Keratinocyte (primary cell): ENCODE measurements at regions not wholly inside any gene's neighbourhood (a gene's known extent, or its start where the extent isn't known, plus 50 kb on each side); places are given as distances from the start of the nearest gene placed in this dataset.

Source experiments
- DNase-seq: peaks from one replicate; pipeline ENCODE4 v3.0.0-alpha.2; 2011; ENCODE audit warnings: low read depth, missing footprints, low spot score
- FAIRE-seq: peaks from 2 replicates; lab custom pipeline; 2011; peaks lifted over from hg19 to GRCh38; lab: Jason Lieb, UNC
- H2AFZ ChIP-seq: 2 replicates; pipeline ENCODE4 v1.6.0; 2012; ENCODE audit warnings: low read length, control low read depth, inconsistent platforms; ENCODE audit not compliant: control insufficient read depth
- H3K27ac ChIP-seq: 2 replicates; pipeline ENCODE4 v1.5.1; 2011; ENCODE audit warnings: low read length; ENCODE audit not compliant: control insufficient read depth, insufficient read depth
- H3K27me3 ChIP-seq: 3 replicates; pipeline ENCODE4 v1.6.0; 2011; ENCODE audit warnings: low read length; ENCODE audit not compliant: control insufficient read depth, insufficient read depth; ENCODE audit errors: extremely low read depth
- H3K36me3 ChIP-seq, 2 experiments: 2 replicates in 1 of 2; 3 replicates in 1 of 2; pipeline ENCODE4 v1.5.1; 2011; ENCODE audit warnings: low read length in 2 of 2, mild to moderate bottlenecking in 1 of 2; ENCODE audit not compliant: control insufficient read depth in 2 of 2, insufficient read depth in 2 of 2; ENCODE audit errors: extremely low read depth in 1 of 2
- H3K4me1 ChIP-seq: 3 replicates; pipeline ENCODE4 v1.5.1; 2011; ENCODE audit warnings: low read length; ENCODE audit not compliant: control insufficient read depth, insufficient read depth; ENCODE audit errors: extremely low read depth
- H3K4me2 ChIP-seq: 3 replicates; pipeline ENCODE4 v1.6.0; 2011; ENCODE audit warnings: low read depth, low read length; ENCODE audit not compliant: control insufficient read depth, insufficient read depth; ENCODE audit errors: extremely low read depth
- H3K4me3 ChIP-seq, 3 experiments: fragments of 200-600 bp in 1 of 3; sonication (generic) in 1 of 3; 2 replicates in 2 of 3; 3 replicates in 1 of 3; pipeline ENCODE4 v1.5.1; 2011 to 2016; ENCODE audit warnings: low read length in 3 of 3, mild to moderate bottlenecking in 3 of 3, control low read depth in 2 of 3, inconsistent platforms in 1 of 3, low read depth in 1 of 3, mixed read lengths in 1 of 3, mixed run types in 1 of 3, moderate library complexity in 1 of 3; ENCODE audit not compliant: control insufficient read depth in 2 of 3, insufficient read depth in 2 of 3; ENCODE audit errors: extremely low read depth in 1 of 3
- H3K79me2 ChIP-seq: 2 replicates; pipeline ENCODE4 v1.6.0; 2012; ENCODE audit warnings: low read length; ENCODE audit not compliant: control insufficient read depth, insufficient read depth
- H3K9ac ChIP-seq: 3 replicates; pipeline ENCODE4 v1.6.0; 2011; ENCODE audit warnings: low read length; ENCODE audit not compliant: control insufficient read depth, insufficient read depth; ENCODE audit errors: extremely low read depth
- H3K9me1 ChIP-seq: 3 replicates; pipeline ENCODE4 v1.6.0; 2011; ENCODE audit warnings: low read length; ENCODE audit not compliant: control insufficient read depth, insufficient read depth; ENCODE audit errors: extremely low read depth
- H3K9me3 ChIP-seq: 2 replicates; pipeline ENCODE4 v1.5.1; 2012; ENCODE audit warnings: low read depth, low read length; ENCODE audit not compliant: control insufficient read depth
- H4K20me1 ChIP-seq: 3 replicates; pipeline ENCODE4 v1.6.0; 2011; ENCODE audit warnings: low read length; ENCODE audit not compliant: control insufficient read depth, insufficient read depth; ENCODE audit errors: extremely low read depth
- EZH2 ChIP-seq: IDR thresholded peaks from one replicate; pipeline ENCODE4 v1.6.1; 2012; ENCODE audit warnings: inconsistent platforms, mild to moderate bottlenecking, low read length, moderate library complexity
- dilution Hi-C: fragments of 300-500 bp; cut with MboI; formaldehyde crosslinking; loops from one replicate; pipeline ENCODE4 v1.7.0; 2020; ENCODE audit warnings: low sequenced_read_pairs; ENCODE audit not compliant: extremely low pct_ligation_motif_present
- TF ChIP-seq, protein P1 (sequence below), 3 experiments: IDR thresholded peaks in 1 of 3; conservative IDR thresholded peaks in 1 of 3; optimal IDR thresholded peaks in 1 of 3; 2 replicates in 2 of 3; 3 replicates in 1 of 3; pipeline versions ENCODE3 to v1.5.1; 2011; ENCODE audit warnings: low read length in 3 of 3, mild to moderate bottlenecking in 3 of 3, moderate library complexity in 2 of 3, control low read depth in 1 of 3, inconsistent platforms in 1 of 3; ENCODE audit not compliant: insufficient read depth in 2 of 3; ENCODE audit errors: extremely low read depth in 1 of 3

DNA sequence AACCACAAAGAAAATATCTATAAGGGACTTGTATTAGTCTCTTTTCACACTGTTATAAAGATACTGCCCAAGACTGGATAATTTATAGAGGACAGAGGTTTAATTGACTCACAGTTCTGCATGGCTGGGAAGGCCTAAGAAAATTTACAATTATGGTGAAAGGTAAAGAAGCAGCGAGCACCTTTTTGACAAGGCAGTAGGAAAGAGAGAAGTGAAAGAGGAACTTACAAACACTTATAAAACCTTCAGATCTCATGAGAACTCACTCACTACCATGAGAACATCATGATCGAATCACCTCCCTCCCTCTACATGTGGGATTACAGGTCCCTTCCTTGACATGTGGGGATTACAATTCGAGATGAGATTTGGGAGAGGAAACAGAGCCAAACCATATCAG is 856.0 kb downstream of the TRAM1L1 start:
- DNase-seq (no peak), FAIRE-seq (no peak)
- Histone ChIP-seq H3K36me3 (no peaks in the 10 kb centered on the region), H3K4me1 (no peaks in the 10 kb centered on the region), H2AFZ (no peak overlapping the region), H3K27ac (no peak overlapping the region), H3K4me2 (no peak overlapping the region), H3K27me3 (no peaks in the 10 kb centered on the region), H3K4me3 (no peak overlapping the region), H3K9me3 (no peaks in the 10 kb centered on the region), H4K20me1 (no peaks in the 10 kb centered on the region), H3K79me2 (no peaks in the 10 kb centered on the region), H3K9ac (no peak overlapping the region), H3K9me1 (no peaks in the 10 kb centered on the region)
- no peak for TF ChIP-seq EZH2
- TF ChIP-seq, protein P1, sequence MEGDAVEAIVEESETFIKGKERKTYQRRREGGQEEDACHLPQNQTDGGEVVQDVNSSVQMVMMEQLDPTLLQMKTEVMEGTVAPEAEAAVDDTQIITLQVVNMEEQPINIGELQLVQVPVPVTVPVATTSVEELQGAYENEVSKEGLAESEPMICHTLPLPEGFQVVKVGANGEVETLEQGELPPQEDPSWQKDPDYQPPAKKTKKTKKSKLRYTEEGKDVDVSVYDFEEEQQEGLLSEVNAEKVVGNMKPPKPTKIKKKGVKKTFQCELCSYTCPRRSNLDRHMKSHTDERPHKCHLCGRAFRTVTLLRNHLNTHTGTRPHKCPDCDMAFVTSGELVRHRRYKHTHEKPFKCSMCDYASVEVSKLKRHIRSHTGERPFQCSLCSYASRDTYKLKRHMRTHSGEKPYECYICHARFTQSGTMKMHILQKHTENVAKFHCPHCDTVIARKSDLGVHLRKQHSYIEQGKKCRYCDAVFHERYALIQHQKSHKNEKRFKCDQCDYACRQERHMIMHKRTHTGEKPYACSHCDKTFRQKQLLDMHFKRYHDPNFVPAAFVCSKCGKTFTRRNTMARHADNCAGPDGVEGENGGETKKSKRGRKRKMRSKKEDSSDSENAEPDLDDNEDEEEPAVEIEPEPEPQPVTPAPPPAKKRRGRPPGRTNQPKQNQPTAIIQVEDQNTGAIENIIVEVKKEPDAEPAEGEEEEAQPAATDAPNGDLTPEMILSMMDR (optimal IDR thresholded peaks at IDR 0.05 in 1 of 3, IDR thresholded peaks at IDR 0.05 in 1 of 3, conservative IDR thresholded peaks at IDR 0.05 in 1 of 3; ENCODE audit: extremely low read depth in 1 of 3, insufficient read depth in 2 of 3, low read length in 3 of 3), result no peak
- dilution Hi-C loops, result no loop called here

DNA sequence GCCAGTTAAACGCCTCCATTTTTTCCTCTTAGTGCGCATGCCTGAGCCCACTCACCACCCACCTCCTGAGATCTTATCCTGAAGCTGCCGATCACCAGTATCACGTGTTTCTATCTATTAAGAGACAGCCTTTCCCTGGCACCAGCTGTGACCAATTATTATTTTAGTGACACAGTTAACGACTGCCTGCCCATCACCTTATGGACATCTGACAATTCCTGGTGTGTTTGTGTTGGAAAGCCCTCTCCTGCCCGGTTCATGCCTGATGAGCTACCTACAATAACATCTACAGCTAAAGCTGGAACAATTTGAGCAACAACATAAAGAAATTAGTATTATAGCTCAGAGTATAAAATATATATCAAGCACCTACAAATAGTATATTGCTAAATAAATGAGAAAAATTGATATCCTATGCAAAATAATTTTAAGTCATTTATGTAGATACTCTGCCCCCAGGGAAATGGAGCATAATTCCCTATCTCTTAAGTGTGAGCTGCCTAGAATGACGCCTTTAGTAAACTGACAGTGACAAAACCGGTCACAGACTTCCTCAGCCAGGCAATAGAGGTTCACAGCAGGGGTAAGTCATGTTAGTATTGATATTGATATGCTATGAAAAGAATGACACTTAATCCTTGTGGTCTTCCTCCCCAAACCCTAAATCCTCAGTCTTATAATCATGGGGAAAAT is 862.2 kb downstream of the TRAM1L1 start:
- no peaks in the 10 kb centered on the region for H3K27me3 ChIP-seq
- no peak overlapping the region for H3K4me2 ChIP-seq
- no peaks in the 10 kb centered on the region for H3K79me2 ChIP-seq
- H2AFZ ChIP-seq, result no peak overlapping the region
- H3K4me3 ChIP-seq, result no peak overlapping the region
- no peaks in the 10 kb centered on the region for H3K36me3 ChIP-seq
- no peak overlapping the region for H3K9ac ChIP-seq
- no peaks in the 10 kb centered on the region for H4K20me1 ChIP-seq
- no peak overlapping the region for H3K27ac ChIP-seq
- FAIRE-seq (no peak), DNase-seq (no peak)
- dilution Hi-C loops, result no loop called here
- no peaks in the 10 kb centered on the region for H3K4me1 ChIP-seq
- no peaks in the 10 kb centered on the region for H3K9me1 ChIP-seq
- TF ChIP-seq, protein P1 (optimal IDR thresholded peaks at IDR 0.05 in 1 of 3, IDR thresholded peaks at IDR 0.05 in 1 of 3, conservative IDR thresholded peaks at IDR 0.05 in 1 of 3; ENCODE audit: extremely low read depth in 1 of 3, insufficient read depth in 2 of 3, low read length in 3 of 3), result no peak
- TF ChIP-seq EZH2, result no peak
- H3K9me3 ChIP-seq, result no peaks in the 10 kb centered on the region
